Endothelial cell of hepatic sinusoid (primary cell): ENCODE measurements at regions not wholly inside any gene's neighbourhood (a gene's known extent, or its start where the extent isn't known, plus 50 kb on each side); places are given as distances from the start of the nearest gene placed in this dataset.

Experiments used
- in situ Hi-C: cut with HindIII; loops from 2 replicates; pipeline ENCODE4 v1.10.0; 2017; ENCODE audit warnings: low sequenced_read_pairs

DNA sequence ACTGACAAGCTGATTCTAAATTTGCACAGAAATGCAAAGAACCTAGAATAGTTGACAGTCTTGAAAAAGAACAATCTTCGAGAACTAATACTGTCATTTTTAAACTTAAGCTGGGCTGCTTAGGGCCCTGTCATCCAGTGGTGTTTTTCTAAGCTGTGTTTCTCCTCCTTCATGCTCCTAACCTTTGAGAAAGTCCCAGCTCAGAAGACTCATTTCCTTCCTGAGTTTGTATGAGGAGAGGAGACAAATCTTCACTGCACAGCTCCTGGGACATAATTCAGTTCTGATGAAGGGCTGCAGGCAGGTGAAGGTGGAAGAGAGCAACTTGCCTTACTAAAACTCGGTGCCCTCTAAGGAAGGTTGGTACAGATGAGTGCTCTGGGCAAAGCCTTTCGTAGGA, 109.5 kb upstream of the ANKRD55 start:
- in situ Hi-C loops: no loop called here

DNA sequence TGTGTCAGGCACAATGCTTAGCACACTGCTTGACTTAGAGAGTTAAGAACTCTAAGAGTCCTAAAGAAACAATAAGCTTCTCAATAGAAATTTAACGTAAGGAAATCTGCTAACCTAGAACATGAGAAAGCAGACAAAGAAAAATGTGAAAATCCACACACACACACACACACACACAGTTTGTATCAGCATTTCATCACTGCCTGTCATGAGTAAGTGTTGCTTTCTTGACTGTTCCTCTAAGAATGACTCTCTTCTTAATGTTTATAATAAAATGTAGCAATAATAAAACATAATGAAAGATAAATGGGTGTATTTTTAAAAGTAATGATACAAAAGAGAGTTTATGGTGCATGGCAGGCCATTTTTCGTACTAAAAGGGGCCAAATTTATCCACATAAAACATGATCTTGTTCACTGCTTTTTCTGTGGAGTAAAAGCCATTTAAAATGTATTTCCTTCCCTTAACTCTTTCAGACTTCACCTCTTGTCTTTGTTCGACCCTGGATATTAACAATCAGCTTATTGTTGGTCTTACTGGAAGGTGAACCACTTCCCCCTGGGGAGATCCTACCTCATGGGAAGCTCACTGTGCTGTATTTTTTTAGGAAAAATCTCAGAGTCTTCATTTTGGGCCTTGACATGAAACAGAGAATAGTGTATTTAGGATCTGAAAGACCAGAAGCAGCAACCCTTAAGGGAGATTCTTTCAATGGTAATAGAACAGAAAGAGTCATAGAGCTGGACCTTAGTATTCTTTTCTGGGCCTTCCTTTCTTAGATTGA, 107.3 kb upstream of the ANKRD55 start:
- in situ Hi-C loops: no loop called here

DNA sequence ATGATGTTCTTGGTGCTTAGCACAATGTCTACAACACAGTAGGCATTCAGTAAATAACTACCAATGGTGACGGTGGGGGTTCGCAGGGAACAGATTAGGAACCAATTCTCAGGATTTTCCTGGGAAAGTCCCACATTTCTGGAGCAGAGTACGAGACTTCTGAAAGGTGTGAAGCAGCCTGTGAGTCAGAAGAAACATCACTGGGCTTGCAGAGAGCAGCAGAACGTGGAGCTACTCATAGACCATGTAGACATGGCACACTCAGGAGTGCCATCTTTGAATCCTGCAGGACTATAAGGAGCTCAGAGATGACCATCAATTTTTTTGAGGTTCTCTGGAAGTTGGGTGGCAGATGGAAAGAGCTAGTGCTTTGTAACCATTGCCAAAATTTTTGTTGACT, 106.6 kb upstream of the ANKRD55 start:
- in situ Hi-C loops: no loop called here

DNA sequence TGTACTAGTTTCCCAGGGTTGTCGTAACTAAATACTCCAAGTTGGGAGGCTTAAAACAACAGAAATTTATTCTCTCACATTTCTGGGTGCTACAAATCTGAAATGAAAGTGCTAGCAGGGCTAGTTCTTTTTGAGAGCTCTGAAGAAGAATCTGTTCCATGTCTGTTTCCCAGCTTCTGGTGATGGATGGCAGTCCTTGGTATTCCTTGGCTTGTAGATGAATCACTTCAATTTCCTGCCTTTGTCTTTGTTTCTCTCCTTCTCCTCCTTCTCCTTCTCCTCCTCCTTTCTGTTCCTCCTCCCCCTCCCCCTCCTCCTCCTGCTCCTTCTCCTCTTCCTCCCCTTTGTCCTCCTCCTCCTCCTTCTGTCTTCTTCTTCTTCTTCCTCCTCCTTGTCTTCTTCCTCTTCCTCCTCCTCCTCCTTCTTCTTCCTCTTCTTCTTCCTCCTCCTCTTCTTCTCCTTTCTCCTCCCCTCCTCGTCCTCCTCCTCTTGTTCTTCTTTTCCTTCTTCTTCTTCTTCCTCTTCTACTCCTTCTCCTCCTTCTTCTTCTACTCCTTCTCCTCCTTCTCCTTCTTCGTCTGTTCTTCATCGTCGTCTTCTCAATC, 104.7 kb upstream of the ANKRD55 start:
- in situ Hi-C loops: no loop called here

DNA sequence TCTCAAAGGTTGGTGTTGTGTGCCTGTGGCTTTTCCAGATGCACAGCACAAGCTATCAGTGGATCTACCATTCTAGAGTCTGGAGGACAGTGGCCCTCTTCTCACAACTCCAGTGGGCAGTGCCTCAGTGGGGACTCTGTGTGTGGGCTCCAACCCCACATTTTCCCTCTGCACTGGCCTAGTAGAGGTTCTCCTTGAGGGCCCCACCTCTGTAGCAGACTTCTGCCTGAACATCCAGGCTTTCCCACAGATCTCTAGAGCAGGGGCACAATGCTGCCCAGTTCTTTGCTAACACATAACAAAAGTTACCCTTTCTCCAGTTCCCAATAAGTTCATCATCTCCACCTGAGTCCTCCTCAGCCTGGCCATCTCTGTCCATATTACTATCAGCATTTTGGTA, 102.1 kb upstream of the ANKRD55 start:
- in situ Hi-C loops: no loop called here

DNA sequence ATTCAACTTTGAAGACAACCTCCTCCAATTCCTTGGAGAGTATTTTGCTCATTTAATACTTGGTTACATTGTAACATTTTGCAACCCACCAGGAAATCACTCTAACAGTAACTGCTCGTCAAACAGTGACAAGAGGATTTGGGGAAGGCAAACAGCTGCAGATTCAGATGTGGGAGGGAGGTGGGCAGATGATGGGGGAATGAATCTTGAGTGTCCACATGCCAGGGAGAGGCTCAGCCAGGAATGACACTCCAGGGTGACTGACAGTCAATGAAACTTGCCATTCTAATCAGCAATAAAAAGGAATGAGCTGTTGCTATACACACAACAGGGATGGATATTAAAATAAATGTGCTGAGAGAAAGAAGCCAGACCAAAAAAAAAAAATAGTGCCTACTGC, 97.7 kb upstream of the ANKRD55 start:
- in situ Hi-C loops: no loop called here

DNA sequence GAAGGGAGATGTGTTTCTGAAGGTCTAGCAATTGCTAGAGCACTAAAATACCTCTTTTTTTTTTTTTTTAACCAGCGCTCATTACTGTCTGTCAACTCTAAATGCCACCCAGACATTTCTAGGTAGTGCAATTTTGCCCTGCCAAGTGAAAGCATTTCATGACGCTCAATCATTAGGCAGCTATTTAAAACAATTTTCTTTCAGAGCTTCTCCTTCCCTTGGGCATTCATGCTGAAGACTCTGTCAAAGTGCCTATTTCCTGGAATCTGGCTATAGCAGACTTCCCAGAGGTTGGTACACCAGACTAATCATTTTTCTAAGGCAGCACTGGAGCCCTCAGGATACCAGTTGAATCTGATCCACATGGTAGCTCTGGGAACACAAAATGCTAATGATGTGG, 97.0 kb upstream of the ANKRD55 start:
- in situ Hi-C loops: no loop called here

DNA sequence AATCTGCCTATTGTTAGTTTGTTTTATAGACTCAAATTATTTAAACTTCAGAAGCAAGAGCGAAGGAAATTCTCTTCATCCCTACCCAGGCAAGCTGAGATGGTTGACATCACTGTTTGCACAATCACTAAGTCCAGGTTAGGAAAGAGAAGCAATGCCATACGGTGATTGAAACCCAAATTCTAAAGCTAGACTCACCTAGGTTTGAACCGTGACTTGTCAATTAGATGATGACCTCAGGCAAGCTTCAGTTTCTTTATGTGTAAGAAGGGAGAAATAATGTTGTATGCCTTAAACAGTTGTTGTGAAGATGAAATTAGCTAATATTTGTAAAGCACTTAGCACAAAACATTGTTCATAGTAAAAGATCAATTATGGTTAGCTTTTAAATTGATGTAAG, 96.5 kb upstream of the ANKRD55 start:
- in situ Hi-C loops: no loop called here

DNA sequence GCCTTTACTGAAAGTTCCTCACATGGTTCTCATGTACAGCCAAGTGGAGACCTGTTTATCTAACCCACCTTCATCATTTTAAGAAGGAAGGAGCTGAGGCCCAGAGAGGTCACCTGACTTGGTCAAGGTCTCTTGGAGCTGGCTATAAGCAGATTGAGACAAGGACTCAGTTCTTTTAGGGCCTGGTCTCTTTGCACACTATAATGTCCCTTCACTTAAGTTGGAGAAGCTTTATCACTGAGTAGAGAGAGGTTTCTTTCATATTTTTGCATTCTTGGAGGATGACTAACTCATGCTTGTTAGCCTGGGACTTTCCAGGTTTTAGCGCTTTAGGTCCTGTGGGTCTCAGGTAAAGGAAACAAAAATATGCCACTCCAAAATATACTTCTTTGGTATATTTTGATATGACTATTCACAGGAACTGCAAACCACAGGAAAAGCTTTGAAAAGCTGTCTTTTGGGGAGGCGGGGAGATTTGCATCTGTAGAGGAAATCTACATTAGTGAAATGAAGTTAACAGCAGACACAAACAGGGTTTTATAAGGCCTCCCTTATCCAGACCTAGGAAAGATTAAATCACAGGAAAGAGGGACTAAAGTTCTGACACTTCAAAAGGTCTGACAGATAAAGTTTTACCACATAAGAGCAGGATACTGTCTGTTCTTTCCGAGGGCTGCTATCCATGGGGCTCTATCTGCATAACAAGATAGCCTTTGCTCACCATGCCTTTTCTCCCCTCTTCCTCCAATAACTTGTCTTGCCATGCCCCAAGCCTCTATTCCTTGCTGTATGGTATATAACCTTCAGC, 95.8 kb upstream of the ANKRD55 start:
- in situ Hi-C loops: no loop called here

DNA sequence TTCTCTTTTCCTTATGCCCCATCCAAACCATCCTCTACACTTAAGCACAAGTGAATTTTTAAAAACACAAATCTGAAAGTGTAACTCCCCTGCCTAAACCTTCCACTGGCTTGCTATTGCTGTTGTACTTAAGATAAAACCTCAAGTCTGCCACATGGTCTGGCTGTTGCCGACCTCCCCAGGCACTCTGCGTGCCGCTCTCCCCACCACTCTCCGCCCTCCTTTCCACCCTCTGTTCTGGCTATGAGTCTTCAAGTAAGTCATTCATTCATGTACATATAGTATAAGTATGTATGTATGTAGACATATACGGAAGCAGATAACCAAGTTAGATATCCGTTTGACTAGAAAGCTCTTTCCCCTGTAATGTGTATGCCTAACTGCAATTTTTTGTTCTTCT, 94.7 kb upstream of the ANKRD55 start:
- in situ Hi-C loops: no loop called here

DNA sequence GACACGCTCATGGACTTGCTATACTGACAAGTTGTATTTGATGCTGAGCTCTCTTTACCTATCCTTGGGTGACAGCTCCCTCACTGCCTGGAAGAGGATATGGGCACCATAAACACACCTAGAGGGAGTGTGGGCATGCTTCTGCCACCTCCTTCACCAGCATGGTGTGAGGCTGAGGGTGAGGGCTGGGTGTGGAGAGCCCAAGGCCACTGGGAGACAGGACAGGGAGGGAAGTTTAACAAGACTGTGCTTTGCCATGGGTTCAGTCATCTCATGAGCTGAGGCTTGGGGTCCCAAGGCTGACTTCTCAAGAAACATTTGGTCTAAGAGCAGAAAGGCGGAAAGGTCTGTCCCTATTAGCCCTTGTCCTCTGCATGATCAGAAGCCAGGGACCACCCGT, 93.6 kb upstream of the ANKRD55 start:
- in situ Hi-C loops: no loop called here

DNA sequence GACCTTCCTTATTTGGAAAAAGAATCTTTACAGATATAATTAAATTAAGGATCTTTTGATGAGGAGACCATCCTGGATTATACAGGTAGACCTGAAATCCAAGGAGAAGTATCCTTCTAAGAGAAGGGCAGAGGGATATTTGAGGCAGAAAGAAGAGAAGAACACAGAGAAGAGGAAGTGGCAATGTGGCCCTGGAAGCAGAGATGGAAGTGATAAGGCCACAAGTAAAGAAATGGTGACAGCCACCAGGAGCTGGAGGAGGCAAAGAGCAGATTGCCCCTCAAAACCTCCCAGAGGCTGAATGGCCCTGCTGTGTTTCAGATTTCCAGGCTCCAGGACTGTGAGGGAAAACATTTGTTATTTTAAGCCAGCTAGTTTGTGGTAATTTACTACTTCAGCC, 93.0 kb upstream of the ANKRD55 start:
- in situ Hi-C loops: no loop called here

DNA sequence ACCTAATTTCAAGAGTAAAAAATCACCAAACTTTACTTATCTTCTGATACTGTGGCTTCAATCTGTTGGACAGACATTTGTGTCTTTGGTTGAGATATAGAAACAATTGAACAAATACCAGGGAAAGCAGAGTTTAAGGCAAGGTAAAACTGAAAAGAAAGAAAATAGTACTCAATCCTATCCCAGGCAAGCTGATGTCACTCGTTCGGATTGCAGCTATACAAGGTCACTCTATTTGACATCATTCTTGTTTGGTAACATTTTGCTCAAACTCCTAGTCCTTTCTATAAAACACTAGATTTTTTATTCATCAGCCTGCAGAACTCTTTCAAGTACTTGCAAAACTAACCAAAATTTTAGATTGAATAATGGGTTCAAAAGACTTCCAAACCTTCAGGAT, 91.9 kb upstream of the ANKRD55 start:
- in situ Hi-C loops: no loop called here

DNA sequence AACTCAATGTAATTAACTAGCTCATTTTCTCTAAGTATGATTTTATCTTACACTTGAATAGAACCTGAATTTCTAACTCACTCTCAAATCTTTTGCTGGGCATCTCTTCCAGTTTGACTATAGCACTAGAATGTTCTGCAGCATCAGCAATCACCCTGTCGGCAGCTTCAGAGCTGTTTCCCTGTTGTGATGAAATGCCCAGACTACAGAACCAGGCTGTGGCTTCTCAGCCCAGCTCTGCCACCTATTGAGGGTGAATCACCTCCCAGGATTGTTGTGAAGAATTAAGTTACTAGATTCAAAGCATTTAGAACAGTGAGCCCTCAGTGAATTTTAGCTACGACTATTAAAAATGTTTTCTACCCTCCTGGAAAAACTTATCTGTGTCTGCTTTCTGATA, 90.4 kb upstream of the ANKRD55 start:
- in situ Hi-C loops: no loop called here

DNA sequence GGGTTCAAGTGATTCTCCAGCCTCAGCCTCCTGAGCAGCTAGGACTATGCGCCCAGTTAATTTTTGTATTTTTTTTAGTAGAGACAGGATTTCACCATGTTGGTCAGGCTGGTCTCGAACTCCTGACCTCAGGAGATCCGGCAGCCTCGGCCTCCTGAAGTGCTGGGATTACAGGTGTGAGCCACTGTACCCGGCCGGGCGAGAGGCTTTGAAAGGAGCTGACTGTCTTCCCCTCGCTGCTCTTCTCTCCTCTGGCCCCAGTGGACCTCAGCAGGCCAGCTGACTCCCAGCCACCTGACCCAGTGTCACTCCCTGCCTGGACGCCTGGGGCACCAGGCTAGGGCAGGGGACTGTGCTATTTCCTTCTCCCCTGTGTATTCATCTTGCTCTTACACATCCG, 89.5 kb upstream of the ANKRD55 start:
- in situ Hi-C loops: no loop called here

DNA sequence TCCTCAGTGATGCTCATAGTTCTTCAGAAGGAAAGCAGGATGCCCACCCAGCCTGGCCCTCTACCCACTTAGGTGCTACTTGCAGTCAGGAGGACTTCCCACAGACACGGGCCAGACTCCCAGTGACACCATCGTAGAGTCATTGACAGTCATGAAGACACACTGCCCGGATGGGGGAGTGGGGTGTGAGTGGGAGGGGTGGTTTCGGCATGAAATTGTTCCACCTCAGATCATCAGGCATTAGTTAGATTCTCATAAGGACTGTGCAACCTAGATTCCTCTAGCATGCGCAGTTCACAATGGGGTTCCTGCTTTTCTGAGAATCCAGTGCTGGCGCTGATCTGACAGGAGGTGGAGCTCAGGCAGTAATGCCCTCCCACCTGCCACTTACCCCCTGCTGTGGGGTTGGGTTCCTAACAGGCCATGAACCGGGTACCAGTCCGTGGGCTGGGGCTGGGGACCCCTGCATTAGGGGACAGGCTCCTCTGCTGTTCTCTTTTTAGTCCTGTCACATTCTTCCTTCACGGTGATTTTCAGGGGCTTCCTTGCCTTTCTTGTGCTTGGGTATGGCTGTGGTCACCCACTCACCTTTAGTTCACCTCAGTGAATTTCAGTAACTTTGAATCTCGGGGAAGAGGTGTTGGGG, 88.2 kb upstream of the ANKRD55 start:
- in situ Hi-C loops: no loop called here

DNA sequence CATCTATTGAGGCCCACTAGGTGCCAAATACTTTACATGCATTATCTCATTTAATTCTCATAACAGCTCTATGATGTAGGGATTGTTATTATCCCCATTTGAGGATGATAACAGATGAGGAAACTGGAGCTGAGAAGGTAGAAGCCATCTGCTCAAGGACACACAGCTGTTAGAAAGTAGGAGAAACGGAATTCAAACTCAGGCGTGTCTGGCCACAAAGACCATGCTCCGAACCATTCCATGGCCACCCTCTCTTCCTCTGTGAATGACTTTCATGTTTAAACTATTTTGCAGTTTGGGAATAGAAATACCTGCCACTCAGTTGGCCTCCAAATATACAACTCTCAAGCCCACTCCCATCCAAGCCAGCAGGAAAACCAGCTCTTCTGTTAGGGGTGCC, 87.6 kb upstream of the ANKRD55 start:
- in situ Hi-C loops: no loop called here

DNA sequence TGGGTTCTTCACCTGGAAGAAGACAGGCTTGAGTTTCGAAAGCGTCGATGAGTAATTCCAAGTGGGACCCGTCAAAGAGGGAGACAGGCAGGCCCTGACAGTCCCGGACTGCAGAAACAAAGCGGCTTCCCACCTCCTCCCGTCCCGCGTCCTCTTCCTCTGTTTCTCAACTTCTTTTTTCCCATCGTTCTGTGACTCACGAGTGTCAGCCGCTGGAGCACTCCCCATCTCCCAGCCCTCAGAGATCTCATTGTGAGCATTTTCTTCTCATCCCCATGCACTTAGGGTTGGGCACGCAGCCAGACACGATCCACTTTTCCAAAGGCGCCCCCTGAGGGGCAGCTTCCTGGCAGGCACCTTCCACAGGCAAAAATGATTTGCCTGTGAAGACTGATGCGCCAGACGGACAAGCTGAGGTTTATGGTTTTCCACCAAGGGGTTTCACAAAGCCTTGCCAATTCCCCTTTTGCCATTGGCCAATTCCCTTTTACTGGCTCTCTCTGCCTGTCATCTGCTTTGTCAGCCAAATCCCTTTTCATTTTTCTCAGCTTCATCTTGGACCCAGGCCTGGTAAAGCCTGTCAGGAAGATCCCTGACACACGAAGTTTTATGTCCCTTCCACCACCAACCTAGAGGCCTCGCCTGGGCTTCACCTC, 86.5 kb upstream of the ANKRD55 start:
- in situ Hi-C loops: no loop called here

DNA sequence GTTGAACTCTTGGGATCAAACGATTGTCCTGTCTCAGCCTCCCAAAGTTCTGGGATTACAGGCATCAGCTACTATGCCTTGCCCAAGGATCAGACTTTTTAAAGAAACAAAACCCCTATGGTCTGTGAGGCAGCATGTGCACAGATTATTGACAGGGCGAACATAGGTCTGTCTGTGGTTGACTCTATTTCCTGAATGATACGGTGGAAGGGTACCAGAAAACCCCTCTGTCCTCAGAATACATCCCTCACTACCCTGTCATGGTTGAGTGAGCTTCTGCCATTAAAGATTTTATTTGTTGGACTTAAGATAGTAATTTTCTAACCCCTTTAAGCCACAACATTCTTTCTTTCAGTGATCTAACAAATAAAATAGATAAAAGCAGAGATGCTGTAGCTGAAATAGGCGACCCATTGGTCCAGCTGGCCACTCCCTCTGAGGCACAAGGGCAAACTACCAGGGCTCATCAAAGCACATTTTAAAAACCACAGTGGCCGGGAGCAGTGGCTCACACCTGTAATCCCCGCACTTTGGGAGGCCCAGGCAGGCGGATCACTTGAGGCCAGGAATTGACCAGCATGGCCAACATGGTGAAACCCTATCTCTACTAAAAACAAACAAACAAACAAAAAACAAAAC, 84.9 kb upstream of the ANKRD55 start:
- in situ Hi-C loops: no loop called here

DNA sequence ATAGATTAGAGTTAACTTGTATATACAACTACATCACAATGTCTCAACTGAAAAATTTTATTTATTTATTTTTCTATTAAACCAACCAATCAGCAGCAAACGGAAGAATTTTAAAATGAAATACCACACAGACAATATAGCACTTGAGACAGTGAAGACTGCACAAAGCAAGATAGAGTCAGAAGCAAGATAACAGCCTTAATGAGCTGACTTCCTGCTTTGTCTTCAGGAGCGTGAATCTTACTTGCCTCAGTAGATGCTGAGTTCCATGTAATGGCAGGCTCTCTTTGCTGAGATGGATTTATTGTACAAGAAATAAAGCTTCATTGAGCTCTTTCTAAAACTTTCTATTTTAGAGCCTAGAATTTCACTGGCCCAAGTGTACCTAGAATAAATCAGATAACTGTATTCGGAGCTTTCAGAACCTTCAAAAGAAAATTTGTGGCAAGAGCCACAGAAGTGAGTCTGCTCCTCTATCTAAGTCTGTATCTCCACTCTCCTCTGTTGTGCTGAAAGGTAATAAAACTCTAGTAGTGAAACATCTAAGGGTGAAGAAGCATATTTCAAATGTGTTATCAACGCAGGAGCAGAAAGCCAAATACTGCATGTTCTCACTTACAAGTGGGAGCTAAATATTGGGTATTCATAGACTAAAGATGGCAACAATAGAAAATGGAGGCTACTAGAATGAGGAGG, 83.3 kb upstream of the ANKRD55 start:
- in situ Hi-C loops: no loop called here
